ENCODE measurements at regions not wholly inside any gene's neighbourhood (a gene's known extent, or its start where the extent isn't known, plus 50 kb on each side); places are given as distances from the start of the nearest gene placed in this dataset.

DNA sequence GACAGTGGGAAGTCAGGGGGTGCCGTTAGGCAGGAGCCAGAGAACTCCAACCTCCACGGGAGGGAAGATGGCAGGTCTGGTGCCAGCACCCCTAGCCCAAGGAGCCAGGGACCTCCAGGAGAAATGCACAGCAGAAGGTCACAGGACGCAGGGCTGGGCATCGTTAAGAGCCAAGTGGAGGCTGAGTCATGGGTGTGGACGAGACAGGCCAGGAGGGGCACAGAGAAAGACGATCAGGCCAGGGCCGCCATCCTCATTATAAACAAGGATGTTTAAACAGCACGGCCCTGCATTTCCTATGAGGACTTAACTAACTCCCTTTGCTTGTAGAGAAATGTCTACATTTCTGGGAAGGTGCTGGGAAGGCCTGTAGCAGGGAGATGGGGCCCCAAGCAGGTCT, 77.9 kb upstream of the FZD10 start:
- DNase-seq (no peak), ATAC-seq (no peak)
- Mint-ChIP-seq H3K4me1 (peaks cover 4% of the 10 kb centered on the region), H3K4me3 (no peak overlapping the region), H3K27me3 (no peaks in the 10 kb centered on the region), H3K36me3 (ENCODE audit: low read depth) (no peaks in the 10 kb centered on the region), H3K27ac (no peak overlapping the region)
- no peaks in the 10 kb centered on the region for H3K9me3 ChIP-seq (ENCODE audit: control insufficient read depth, low read length, poor library complexity, severe bottlenecking)

DNA sequence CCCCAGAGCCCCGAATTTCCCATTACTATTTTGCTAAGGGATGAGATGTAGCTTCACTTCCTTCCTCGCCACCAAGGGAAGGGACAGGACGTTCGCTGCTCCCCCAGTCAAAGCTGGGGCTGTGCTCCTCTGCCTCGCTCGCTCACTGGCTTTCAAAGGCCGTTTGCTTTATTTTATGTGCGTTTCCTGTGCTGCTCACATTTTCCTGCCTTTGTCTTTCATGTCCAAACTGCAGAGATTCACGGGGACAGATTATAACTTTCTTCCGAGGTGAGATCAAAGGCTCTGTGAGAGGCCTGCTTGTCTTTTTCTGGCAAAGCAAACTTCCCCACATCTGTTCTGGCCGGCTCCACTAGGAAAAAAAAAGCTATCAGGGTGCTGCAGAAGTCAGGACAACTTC, 76.0 kb upstream of the FZD10 start:
- DNase-seq (no peak), ATAC-seq (no peak)
- Mint-ChIP-seq H3K4me3 (peak overlapping the region; percentile 34), H3K27ac (no peak overlapping the region), H3K36me3 (ENCODE audit: low read depth) (no peaks in the 10 kb centered on the region), H3K4me1 (peaks cover 4% of the 10 kb centered on the region), H3K27me3 (no peaks in the 10 kb centered on the region)
- H3K9me3 ChIP-seq (ENCODE audit: control insufficient read depth, low read length, poor library complexity, severe bottlenecking) = no peaks in the 10 kb centered on the region

DNA sequence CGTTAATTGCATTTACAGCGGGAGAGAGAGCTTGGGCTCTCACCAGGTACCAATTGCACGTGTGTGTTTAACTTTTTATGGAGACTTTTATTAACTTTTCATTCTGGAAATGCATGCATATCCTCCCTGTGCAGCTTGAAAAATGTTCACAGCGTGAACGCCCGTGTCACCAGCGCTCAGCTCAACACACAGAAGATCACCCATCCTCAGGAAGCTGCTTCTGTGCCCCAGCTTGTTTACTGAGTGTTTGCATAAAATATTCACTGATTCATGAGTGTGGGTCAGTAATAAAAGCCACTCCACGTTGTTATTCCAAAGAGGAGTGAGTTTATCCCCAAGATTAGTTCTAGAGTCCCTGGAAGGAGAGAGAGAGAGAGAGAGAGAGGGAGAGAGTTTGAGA, 75.5 kb upstream of the FZD10 start:
- no peak overlapping the region for H3K27ac Mint-ChIP-seq
- H3K4me3 Mint-ChIP-seq = peak overlapping the region; percentile 34

DNA sequence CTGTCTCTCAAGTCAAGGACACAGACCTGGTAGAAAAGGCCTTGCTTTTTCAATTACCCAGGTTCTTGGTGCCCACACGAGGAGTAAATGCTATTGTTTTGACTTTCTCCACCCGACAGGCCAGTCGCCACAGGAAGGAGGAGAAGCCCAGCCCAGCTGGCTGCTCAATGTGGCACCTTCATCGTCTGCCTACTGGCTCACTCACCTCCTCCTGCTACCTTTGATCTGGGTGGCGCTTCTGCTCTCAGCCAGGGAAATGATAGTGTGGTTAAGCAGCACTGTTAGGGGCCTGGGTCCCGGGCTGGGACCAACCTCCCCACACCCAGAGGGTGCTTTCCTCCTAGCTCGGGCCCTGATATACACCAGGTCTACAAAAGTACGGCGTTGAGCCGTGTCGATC, 75.0 kb upstream of the FZD10 start:
- no peak overlapping the region for H3K27ac Mint-ChIP-seq
- H3K4me1 Mint-ChIP-seq = peaks cover 4% of the 10 kb centered on the region
- H3K4me3 Mint-ChIP-seq = peak overlapping the region; percentile 19
- H3K36me3 Mint-ChIP-seq (ENCODE audit: low read depth) = no peaks in the 10 kb centered on the region
- H3K9me3 ChIP-seq (ENCODE audit: control insufficient read depth, low read length, poor library complexity, severe bottlenecking) = no peaks in the 10 kb centered on the region
- no peaks in the 10 kb centered on the region for H3K27me3 Mint-ChIP-seq
- ATAC-seq = no peak
- DNase-seq = no peak

More for the DNA sequence above, 75.5 kb upstream of the FZD10 start:
- Mint-ChIP-seq H3K27me3 (no peaks in the 10 kb centered on the region), H3K4me1 (peaks cover 4% of the 10 kb centered on the region), H3K36me3 (ENCODE audit: low read depth) (no peaks in the 10 kb centered on the region)
- DNase-seq = no peak
- ATAC-seq = no peak
- H3K9me3 ChIP-seq (ENCODE audit: control insufficient read depth, low read length, poor library complexity, severe bottlenecking) = no peaks in the 10 kb centered on the region

DNA sequence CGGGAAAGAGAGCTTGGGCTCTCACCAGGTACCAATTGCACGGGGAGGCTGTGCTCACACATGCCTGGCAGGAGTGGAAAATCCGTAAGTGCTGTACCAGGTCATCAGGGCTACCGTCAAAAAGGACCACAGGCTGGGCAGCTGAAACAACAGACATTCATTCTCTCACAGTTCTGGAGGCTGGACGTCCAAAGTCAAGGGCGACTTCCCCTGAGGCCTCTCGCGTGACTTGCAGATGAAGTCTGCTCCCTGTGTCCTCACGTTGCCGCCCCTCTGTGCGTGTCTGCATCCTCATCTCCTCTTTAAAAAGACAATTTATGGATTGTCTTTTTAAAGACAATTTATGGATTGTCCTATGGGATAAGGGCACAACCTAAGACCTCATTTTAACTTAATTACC, 73.8 kb upstream of the FZD10 start:
- Mint-ChIP-seq H3K36me3 (ENCODE audit: low read depth) (no peaks in the 10 kb centered on the region), H3K27me3 (no peaks in the 10 kb centered on the region), H3K4me1 (peaks cover 4% of the 10 kb centered on the region), H3K27ac (no peak overlapping the region), H3K4me3 (no peak overlapping the region)
- no peak for DNase-seq
- no peaks in the 10 kb centered on the region for H3K9me3 ChIP-seq (ENCODE audit: control insufficient read depth, low read length, poor library complexity, severe bottlenecking)
- no peak for ATAC-seq

DNA sequence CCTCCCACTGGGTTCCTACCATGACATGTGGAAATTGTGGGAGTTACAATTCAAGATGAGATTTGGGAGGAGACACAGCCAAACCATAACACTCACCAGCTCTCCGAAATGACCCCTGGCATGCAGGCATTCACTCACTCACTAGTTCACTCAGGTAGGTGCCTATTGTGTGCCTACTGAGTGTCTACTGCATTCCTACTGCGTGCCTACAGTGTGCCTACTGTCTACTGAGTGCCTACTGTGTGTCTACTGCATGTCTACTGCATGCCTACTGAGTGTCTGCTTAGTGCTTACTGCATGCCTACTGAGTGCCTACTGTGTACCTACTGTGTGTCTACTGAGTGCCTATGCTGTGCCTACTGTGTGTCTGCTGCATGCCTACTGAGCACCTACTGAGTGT, 71.7 kb upstream of the FZD10 start:
- ATAC-seq = no peak
- Mint-ChIP-seq H3K27ac (no peak overlapping the region), H3K27me3 (no peaks in the 10 kb centered on the region), H3K4me1 (peaks cover 2% of the 10 kb centered on the region), H3K36me3 (ENCODE audit: low read depth) (peaks cover 2% of the 10 kb centered on the region), H3K4me3 (no peak overlapping the region)
- DNase-seq = no peak
- H3K9me3 ChIP-seq (ENCODE audit: control insufficient read depth, low read length, poor library complexity, severe bottlenecking) = no peaks in the 10 kb centered on the region

DNA sequence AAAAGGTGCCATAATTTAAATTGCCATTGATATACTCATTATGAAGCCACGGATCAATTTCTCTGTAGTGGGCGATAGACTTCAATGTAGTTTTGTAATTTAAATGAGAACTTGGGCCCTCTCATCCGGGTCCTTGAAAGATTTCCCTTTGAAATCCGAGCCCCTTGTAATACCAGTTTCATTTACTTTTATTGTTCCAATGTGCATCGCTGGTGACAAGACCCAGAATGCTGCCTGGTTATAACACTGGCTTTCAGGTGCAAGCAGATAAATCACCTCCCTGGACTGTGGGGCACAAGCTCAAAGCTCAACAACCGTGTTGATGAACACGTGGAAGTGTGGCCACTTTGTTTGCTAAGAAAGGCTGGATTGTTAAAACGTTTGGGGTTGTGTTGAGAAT, 68.9 kb upstream of the FZD10 start:
- H3K9me3 ChIP-seq (ENCODE audit: control insufficient read depth, low read length, poor library complexity, severe bottlenecking) = no peaks in the 10 kb centered on the region
- H3K4me1 Mint-ChIP-seq = no peaks in the 10 kb centered on the region
- DNase-seq (no peak), ATAC-seq (no peak)
- no peak overlapping the region for H3K4me3 Mint-ChIP-seq
- peaks cover 8% of the 10 kb centered on the region for H3K27me3 Mint-ChIP-seq
- no peak overlapping the region for H3K27ac Mint-ChIP-seq
- peaks cover 2% of the 10 kb centered on the region for H3K36me3 Mint-ChIP-seq (ENCODE audit: low read depth)

DNA sequence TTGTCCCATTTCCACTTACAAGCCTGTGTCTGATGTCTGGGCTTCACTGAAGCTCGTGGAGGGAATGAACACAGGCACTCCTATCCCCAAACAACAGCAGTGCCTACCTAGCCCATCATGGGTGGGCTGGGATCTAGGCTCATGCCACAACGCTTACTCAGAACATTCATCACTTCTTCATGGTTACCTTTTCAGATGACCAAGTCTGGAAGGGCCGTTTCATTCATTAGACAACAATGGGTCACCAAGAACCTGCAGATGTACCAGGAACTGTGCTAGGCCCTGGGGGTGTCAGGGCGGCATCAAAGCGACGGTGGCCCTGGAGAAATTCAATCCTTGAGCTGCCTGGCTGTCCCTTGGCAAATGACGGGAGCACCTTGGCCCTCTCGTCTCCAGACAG, 64.9 kb upstream of the FZD10 start:
- no peak for DNase-seq
- Mint-ChIP-seq H3K27me3 (peaks cover 8% of the 10 kb centered on the region), H3K36me3 (ENCODE audit: low read depth) (peaks cover 2% of the 10 kb centered on the region), H3K4me3 (no peak overlapping the region), H3K27ac (no peak overlapping the region), H3K4me1 (no peaks in the 10 kb centered on the region)
- ATAC-seq = no peak
- H3K9me3 ChIP-seq (ENCODE audit: control insufficient read depth, low read length, poor library complexity, severe bottlenecking) = no peaks in the 10 kb centered on the region

DNA sequence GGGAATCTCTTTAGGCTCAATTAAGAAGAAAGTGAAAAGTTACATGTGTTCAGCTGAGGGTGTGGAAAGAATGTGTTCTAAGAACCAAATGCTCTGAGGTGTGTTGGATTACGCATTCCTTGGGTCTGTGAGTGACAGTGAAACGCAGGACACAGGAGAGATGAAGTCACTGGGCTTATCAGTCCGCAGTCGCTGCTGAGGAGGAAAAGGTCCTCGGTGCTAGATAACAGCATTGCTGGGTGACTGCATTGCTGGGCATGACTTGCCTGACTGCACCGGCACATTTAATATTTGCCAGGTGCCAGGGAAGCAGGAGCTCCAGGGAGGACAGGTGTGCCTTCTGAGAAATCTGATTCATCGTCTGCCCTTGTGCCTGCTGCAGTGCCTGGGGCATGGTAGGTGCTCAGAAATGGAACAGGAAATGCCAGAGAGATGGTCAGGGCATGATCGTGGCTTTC, 64.4 kb upstream of the FZD10 start:
- no peak for ATAC-seq
- Mint-ChIP-seq H3K27me3 (peaks cover 8% of the 10 kb centered on the region), H3K27ac (no peak overlapping the region), H3K36me3 (ENCODE audit: low read depth) (peaks cover 2% of the 10 kb centered on the region), H3K4me1 (no peaks in the 10 kb centered on the region), H3K4me3 (no peak overlapping the region)
- no peak for DNase-seq
- H3K9me3 ChIP-seq (ENCODE audit: control insufficient read depth, low read length, poor library complexity, severe bottlenecking) = no peaks in the 10 kb centered on the region

DNA sequence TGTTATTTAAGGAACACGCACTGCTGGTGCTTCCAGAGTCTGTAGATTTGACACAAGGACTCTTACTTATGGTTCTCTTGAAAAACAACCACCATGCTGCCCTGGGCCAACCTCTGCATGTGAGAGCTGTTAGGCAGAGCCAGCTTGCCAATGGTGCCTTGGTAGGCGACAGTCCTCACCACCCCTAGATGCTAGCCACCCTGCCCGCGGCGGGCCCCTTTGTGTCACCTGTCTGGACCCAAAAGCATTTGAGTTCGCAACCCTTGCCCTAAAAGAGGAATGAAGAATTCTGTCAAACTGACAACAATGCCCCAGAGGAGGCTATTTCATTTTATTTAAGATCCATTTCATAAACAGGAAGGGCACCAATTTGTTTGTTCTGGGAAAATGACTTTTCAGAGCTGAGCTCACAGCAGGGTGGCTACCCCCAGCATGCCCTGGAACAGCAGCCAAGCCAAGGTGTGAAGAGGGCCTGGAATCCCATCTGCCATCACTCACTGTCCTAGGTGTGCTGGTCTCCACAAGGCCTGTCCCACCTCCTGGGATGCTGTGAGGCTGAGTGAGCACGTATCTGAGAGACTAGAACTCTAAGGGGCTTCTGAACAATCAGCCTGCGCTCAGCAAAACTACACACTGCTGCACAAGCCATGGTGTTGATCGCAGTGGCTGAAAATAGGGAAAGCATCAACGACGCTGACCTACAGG, 63.8 kb upstream of the FZD10 start:
- no peaks in the 10 kb centered on the region for H3K9me3 ChIP-seq (ENCODE audit: control insufficient read depth, low read length, poor library complexity, severe bottlenecking)
- H3K4me3 Mint-ChIP-seq = no peak overlapping the region
- no peak for ATAC-seq
- no peak for DNase-seq
- H3K27me3 Mint-ChIP-seq = peaks cover 8% of the 10 kb centered on the region
- H3K36me3 Mint-ChIP-seq (ENCODE audit: low read depth) = peaks cover 2% of the 10 kb centered on the region
- no peaks in the 10 kb centered on the region for H3K4me1 Mint-ChIP-seq
- H3K27ac Mint-ChIP-seq = no peak overlapping the region

DNA sequence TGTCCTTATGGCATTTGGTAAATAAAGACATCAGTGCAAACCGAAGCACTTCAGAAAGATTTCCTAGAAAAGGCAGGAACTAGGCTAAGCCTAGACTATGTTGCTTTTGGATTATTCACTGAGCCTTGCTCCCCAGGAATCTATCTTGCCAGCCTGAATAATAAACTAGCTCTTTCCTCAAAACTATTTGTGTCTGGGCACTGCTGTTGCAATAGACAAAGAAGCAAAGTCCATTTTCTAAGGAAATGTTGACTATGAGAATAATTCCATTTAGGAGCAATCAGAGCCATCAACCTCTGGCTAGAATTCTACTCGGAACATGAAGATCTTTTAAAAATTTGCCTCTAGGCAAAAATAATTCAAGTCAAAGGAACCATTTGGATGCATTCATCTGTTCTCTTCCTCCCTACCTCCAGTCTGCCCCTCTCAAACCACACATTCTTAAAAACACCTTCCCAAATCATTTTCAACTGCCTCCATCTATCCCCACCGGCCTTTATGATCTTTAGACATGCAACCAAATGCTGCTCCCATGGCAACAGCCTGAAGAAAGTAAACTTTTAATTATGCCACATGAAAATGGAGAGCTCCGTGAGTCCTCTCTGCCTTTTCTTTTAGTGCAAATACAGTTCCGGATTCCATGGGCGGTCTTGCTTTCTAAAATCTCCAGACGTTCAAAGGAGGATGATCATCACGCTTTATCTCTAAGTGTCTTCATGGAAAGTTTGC, 61.5 kb upstream of the FZD10 start:
- no peak overlapping the region for H3K27ac Mint-ChIP-seq
- H3K4me3 Mint-ChIP-seq = no peak overlapping the region
- H3K9me3 ChIP-seq (ENCODE audit: control insufficient read depth, low read length, poor library complexity, severe bottlenecking) = no peaks in the 10 kb centered on the region
- peaks cover 15% of the 10 kb centered on the region for H3K27me3 Mint-ChIP-seq
- no peaks in the 10 kb centered on the region for H3K36me3 Mint-ChIP-seq (ENCODE audit: low read depth)
- DNase-seq = no peak
- H3K4me1 Mint-ChIP-seq = no peaks in the 10 kb centered on the region
- ATAC-seq = no peak

DNA sequence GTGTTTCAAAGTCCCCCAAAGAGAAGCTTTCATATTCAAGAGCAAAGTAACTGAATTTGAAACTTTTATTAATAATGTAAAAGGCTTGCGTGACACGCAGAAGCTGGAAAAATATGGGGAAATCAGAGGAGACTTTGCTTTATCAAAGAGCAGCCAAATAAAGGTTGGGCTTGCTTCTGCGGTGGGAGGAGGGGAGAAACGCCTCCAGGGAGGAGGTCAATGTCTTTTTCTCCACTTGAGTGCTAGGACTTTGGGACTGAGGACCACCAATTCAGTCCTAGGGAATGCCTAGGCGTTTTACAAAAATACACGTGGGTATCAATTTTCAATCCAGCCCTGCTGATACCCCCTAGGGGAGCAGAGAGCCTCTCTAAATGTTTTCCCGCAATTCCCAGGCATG, 60.9 kb upstream of the FZD10 start:
- no peaks in the 10 kb centered on the region for H3K36me3 Mint-ChIP-seq (ENCODE audit: low read depth)
- H3K4me1 Mint-ChIP-seq = no peaks in the 10 kb centered on the region
- DNase-seq = no peak
- peaks cover 15% of the 10 kb centered on the region for H3K27me3 Mint-ChIP-seq
- no peak overlapping the region for H3K27ac Mint-ChIP-seq
- no peak overlapping the region for H3K4me3 Mint-ChIP-seq
- ATAC-seq = no peak
- no peaks in the 10 kb centered on the region for H3K9me3 ChIP-seq (ENCODE audit: control insufficient read depth, low read length, poor library complexity, severe bottlenecking)

DNA sequence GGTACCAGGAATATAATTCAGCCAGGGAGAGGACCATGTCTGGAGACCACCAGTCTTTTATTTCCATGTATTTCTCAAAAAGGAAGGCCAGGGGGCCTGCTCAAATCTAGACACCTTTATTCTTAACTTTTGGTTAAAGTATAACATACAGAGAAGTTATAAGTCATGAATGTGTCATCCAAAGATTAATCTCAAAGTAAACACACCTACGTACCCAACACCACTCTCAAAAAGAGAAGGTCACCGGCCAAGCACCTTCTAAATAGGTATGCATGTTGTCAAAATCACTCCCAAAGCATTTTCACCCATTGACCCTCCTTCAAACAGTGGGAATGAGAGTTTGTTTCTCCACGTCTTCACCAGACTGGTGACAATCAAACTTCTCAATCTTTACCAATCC, 60.0 kb upstream of the FZD10 start:
- Mint-ChIP-seq H3K36me3 (ENCODE audit: low read depth) (no peaks in the 10 kb centered on the region), H3K4me1 (no peaks in the 10 kb centered on the region), H3K27me3 (peaks cover 15% of the 10 kb centered on the region), H3K27ac (no peak overlapping the region), H3K4me3 (no peak overlapping the region)
- H3K9me3 ChIP-seq (ENCODE audit: control insufficient read depth, low read length, poor library complexity, severe bottlenecking) = no peaks in the 10 kb centered on the region
- DNase-seq = no peak
- ATAC-seq = no peak

DNA sequence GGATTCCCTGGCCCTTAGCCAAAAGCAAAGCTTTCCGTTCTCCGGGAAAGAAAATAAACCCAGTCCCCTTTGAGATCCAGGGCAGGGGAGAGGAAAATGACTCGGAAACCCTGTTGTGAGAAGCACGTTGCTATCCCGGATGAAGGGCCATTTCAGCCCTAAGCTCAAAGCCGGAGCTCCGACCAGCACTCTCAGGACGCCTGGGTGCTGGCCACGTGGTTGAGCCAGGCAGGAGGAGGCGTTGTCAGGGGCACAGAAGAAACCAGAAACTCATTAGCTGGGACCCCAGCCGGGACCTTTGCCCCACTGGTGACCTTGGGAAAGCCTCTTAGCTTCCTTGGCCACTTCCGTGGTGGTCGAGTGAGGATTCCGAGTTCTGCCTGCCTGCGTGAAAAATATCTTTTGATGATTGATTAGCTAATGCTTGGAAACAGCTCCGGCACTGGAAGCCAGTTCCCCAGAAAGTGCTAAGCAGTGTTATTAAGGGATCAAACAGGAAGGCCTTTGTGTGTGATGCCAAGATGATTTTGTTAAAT, 57.6 kb upstream of the FZD10 start:
- ATAC-seq (no peak), DNase-seq (no peak)
- Mint-ChIP-seq H3K36me3 (ENCODE audit: low read depth) (no peaks in the 10 kb centered on the region), H3K27me3 (peaks cover 7% of the 10 kb centered on the region), H3K4me1 (no peaks in the 10 kb centered on the region), H3K27ac (no peak overlapping the region), H3K4me3 (no peak overlapping the region)
- H3K9me3 ChIP-seq (ENCODE audit: control insufficient read depth, low read length, poor library complexity, severe bottlenecking) = no peaks in the 10 kb centered on the region

All from T-helper 17 cell (primary cell).